PFSK-1 (cell line): ENCODE measurements at regions not wholly inside any gene's neighbourhood (a gene's known extent, or its start where the extent isn't known, plus 50 kb on each side); places are given as distances from the start of the nearest gene placed in this dataset.

Experiments used
- FOXP2 ChIP-seq: optimal IDR thresholded peaks from 2 replicates; pipeline ENCODE3; 2011; ENCODE audit warnings: borderline replicate concordance, control low read depth, inconsistent platforms; ENCODE audit not compliant: insufficient read depth; ENCODE audit errors: extremely low read length, extremely low read depth
- POLR2AphosphoS5 ChIP-seq: IDR thresholded peaks from 2 replicates; pipeline ENCODE4 v1.6.1; 2012; ENCODE audit warnings: low read depth, mild to moderate bottlenecking, control low read depth, low read length, moderate library complexity
- REST ChIP-seq, 2 experiments: IDR thresholded peaks; 2 replicates each; pipeline versions ENCODE4 v1.6.1 to v1.8.0; 2011 to 2012; ENCODE audit warnings: low read depth in 2 of 2, low read length in 2 of 2, control low read depth in 1 of 2, inconsistent platforms in 1 of 2, mild to moderate bottlenecking in 1 of 2, moderate library complexity in 1 of 2; ENCODE audit not compliant: insufficient read depth in 1 of 2
- SIN3A ChIP-seq: IDR thresholded peaks from 2 replicates; pipeline ENCODE4 v1.6.1; 2012; ENCODE audit warnings: mild to moderate bottlenecking, low read length, moderate library complexity, borderline replicate concordance; ENCODE audit not compliant: insufficient read depth
- TAF1 ChIP-seq: IDR thresholded peaks from 2 replicates; pipeline ENCODE4 v1.6.1; 2012; ENCODE audit warnings: low read length, control low read depth, borderline replicate concordance; ENCODE audit not compliant: insufficient read depth

GRCh38 chrX:44085209-44085608 is 112.0 kb upstream of the NDP start:
- TF ChIP-seq FOXP2 (no peak), TAF1 (no peak), REST (IDR thresholded peaks at IDR 0.05; ENCODE audit: insufficient read depth in 1 of 2, low read depth in 2 of 2, low read length in 2 of 2) (no peak), POLR2AphosphoS5 (no peak), SIN3A (no peak)

- TF ChIP-seq REST (IDR thresholded peaks at IDR 0.05; ENCODE audit: insufficient read depth in 1 of 2, low read depth in 2 of 2, low read length in 2 of 2) (no peak), SIN3A (no peak), FOXP2 (no peak), TAF1 (no peak), POLR2AphosphoS5 (no peak)
Observed at GRCh38 chrX:44082829-44083228, 109.6 kb upstream of the NDP start.

GRCh38 chrX:44080083-44080482 is 106.9 kb upstream of the NDP start:
- TF ChIP-seq SIN3A (no peak), TAF1 (no peak), REST (IDR thresholded peaks at IDR 0.05; ENCODE audit: insufficient read depth in 1 of 2, low read depth in 2 of 2, low read length in 2 of 2) (no peak), FOXP2 (no peak), POLR2AphosphoS5 (no peak)

GRCh38 chrX:44072631-44073030 is 99.4 kb upstream of the NDP start:
- no peak for TF ChIP-seq TAF1
- no peak for TF ChIP-seq SIN3A
- no peak for TF ChIP-seq REST (IDR thresholded peaks at IDR 0.05; ENCODE audit: insufficient read depth in 1 of 2, low read depth in 2 of 2, low read length in 2 of 2)
- no peak for TF ChIP-seq POLR2AphosphoS5
- TF ChIP-seq FOXP2, result no peak

GRCh38 chrX:44071847-44072551 is 98.8 kb upstream of the NDP start:
- TF ChIP-seq SIN3A, result no peak
- TF ChIP-seq FOXP2, result no peak
- no peak for TF ChIP-seq POLR2AphosphoS5
- no peak for TF ChIP-seq TAF1
- TF ChIP-seq REST (IDR thresholded peaks at IDR 0.05; ENCODE audit: insufficient read depth in 1 of 2, low read depth in 2 of 2, low read length in 2 of 2), result no peak
